GM21717 (cell line): ENCODE measurements at regions not wholly inside any gene's neighbourhood (a gene's known extent, or its start where the extent isn't known, plus 50 kb on each side); places are given as distances from the start of the nearest gene placed in this dataset.
"Not testable (repeated sequence)": the region's sequence is repeated elsewhere in the genome, so short reads cannot be mapped to it uniquely, and the experiment has no call there.

Source experiments
- ATAC-seq: cut with Tn5 transposase; IDR thresholded peaks from one replicate; pipeline ENCODE4 v1.9.1; 2021; ENCODE audit warnings: mild to moderate bottlenecking, moderate library complexity; ENCODE audit not compliant: unreplicated experiment

DNA sequence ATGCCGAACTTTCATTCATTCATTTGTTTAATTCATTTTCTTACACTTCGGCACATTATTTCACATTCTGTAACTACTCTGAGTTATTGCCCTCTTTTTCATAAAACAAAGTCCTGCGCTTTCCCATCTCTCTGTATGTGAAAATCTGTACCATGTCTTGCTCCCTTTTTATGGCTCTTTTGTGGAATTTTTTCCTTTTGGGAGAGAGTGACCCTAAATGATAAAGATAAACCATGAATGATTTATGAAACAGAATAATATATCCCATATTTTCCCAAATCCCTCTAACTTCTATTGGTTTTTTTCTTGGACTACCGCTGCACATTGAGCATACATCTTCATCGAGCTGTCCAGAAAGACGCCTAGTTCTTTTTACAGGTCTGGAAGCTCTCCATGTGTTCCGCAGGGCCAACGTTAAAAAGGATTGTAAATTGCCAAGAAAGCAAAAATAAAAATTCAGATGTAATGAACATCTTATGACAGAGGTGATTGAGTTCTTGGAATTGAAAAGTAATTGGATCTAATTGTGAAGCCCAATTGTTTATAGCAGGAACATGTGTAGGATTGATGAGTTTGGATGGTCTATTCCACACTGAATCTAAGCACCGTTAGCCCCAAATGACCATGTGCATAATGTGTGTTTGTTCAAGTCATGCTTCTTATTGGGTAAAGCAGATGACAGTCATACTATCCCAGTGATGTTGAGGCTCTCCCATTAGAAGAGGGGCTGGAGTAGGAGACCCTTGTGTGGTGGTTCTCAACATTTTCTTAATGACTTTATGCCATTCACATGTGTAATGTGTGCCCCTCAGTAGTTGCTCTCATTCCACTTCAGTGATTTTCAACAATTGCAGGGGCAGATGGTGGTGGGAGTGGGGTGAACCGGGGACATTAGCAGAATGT is 378.9 kb downstream of the DLEU7 start:
- no peak for ATAC-seq

DNA sequence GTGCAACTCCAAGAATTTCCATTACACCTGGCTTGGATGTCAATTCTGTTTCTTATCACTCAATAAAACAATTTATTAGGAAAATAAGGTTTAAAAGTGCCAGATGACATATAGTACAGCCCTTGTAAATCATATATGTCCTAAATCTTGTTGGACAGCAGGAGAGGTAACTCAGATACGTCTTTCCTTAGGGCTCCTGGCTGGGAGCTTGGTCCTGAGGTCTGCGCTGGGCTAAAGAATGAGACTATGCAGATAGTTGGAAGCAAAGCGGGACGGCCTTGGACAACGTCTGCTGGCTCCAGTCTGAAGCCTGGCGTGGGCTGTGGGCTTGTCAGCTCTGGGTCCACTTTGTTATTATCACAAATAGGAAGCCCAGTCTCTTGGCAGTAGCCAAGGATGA is 377.0 kb downstream of the DLEU7 start:
- ATAC-seq: no peak

DNA sequence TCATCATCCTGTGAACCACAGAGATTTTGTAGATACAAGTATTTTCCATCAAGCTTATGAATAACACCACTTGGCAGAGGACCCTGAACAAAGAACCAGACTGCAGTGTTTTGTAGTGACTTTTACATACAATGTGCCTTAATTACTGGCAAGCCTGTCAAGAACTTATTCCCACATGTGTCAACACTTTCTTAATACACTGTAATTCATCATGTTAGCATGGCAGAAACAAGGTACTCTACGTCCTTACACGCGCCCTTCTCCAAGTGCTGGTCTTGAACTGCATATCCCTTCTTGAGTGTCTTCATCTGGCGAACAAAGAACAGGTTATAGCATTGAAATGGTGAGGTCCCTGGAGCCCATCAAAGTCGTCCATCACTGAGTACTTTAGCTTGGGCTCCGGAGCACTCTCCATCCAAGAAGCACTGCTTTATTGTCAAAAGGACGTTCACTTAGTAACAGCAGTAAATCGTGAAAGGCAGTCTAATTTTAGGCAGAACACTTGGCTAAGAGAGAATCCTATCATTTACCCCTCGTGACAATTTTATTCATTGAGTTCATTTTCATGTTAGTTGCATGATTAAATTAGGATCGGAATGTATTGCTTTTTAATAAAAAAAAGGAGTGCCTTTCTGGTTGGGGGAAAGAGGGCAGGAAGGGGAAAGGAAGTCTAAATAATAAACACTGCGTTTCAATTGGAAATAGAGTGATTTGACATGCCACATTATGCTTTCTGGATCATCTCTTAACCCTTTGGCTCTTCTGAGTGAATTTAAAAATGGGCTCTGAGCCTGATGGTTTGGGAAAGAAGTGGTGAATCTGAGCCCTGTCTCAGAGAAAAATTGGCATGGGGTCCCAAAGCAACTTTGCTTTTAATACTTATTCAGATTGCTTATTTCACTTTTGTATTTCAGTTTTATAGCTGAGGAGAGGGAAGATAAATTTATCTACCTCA is 376.1 kb downstream of the DLEU7 start:
- ATAC-seq: no peak

DNA sequence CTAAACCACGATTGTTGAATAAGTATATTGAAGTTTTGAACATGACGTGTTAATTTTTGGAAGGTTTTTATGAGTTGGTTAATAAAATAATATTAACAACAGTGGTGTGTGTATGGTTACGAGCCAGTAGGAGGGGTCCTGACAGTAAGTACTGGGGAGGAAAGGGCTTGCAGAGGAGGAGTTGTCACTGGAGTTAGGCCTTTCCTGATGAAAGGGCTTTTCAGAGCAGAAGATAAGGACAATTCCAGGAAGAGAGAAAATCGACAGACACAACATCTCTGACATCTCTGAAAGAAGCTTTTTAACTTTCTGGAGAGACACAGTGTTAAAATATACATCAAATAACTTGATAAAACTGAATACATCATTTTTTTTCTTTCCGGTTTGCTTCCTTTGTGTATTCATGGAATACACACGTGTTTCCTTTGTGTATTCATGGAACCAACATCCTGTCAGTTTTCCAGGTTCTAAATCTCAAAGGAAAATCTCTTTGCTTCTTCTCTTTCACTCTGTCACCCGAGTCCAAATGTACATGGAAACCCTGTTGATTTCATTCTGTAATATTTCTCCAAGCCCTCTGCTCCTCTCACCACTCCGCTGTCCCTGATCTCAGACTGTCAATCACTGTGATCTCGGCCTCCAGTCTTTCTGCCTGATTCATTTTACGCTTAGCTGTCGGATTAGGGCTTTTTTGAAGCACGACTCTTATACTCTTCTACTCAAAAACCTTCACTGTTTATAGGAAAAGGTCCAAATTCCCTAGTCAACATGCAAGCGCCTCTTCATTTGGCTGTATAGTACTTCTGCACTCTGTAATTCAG is 374.4 kb downstream of the DLEU7 start:
- ATAC-seq: no peak

DNA sequence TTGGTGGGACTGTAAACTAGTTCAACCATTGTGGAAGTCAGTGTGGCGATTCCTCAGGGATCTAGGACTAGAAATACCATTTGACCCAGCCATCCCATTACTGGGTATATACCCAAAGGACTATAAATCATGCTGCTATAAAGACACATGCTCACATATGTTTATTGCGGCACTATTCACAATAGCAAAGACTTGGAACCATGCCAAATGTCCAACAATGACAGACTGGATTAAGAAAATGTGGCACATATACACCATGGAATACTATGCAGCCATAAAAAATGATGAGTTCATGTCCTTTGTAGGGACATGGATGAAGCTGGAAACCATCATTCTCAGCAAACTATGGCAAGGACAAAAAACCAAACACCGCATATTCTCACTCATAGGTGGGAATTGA is 370.4 kb downstream of the DLEU7 start:
- ATAC-seq: not testable (repeated sequence)

DNA sequence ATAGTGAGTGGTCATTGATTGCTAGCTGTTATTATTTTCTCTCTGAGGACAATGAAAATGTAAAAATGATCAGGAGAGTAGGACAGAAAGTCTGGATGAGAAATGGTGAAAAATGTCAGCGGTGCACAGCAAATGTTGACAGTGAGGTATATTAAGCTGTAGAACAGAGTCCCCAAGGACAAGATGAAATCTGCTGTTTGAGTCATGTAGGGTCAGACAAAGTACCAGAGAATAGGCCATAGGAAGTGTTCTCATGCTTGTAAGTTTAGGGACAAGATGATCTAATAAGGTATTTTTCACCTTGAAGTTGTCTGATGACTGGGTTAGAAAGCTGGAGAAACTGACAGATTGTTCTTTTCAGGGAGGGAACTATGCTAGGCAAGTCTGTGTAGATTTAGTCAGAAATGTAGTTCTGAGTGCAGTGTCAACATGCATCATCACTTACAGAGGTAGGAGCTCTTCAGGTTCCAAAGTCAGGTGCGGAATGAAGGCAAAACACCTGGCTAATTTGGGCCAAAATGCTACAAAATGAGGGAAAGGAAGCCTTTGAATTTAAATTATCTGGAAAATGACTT is 369.3 kb downstream of the DLEU7 start:
- no peak for ATAC-seq

DNA sequence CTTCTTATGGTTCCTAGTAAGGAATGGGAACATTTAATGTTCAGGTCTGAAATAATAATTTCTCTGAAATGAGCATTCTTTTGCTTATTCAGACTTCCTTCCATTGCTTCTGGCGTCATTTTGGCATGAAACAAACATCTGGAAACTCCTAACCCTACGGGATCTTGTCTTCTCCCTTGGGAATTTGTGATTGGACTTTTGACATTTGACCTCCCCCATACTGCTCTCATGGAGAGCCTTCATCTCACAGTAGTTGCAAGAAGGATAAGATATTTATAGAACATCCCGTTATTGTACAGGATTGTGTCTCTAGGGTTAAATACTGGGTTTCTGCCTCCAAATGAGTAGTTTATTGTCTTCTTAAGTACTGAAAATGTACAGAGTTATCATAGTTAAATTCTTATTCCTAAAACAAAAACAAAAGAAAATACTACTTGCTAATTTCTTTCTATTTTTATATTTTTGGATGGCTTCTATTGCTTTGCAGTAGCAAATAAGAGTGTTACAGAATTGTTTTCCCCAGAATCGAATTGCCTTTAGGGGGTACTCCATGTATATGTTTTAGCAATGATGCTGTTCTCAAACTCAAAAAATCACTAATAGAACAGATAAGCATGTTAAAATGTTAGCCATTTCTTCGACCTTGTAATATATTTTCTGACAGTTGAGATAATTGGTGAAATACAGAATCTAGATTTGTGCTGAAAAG is 366.8 kb downstream of the DLEU7 start:
- ATAC-seq: no peak

DNA sequence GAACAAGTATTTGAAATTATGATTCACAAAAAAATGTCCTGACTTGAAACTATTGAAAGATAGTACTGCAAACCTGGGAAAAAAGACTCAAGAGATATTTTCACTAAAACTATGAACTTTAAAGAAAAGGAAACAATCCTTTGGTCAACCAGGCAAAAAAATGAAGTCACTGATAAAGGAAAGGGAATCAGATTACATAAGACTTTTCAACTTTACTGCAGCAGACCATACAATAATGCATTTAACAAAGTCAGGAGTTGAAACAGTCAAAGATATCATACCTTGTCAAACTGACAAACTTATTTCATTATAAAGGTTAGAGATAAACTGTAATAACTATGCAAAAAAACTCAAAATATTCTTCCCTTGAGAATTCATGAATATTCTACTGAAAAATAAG is 361.6 kb downstream of the DLEU7 start:
- ATAC-seq: no peak

DNA sequence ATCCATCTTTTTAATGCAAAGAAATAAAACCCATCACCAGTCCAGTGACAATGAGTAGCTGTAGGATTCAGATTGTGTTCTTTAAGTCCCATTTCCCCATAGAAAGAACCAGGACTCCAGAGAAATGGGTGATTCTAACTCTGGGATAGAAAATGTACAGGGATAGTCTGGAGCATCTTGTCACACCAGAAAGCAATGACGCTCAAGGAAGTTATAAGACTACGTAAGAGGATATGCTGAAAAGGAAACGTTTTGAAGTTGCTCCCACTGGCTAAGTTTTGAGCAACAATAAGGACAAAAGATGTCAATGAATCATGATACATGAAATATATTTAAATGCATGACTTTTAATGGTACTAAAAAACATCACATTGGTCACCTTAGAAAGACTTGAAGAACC is 360.1 kb downstream of the DLEU7 start:
- no peak for ATAC-seq

DNA sequence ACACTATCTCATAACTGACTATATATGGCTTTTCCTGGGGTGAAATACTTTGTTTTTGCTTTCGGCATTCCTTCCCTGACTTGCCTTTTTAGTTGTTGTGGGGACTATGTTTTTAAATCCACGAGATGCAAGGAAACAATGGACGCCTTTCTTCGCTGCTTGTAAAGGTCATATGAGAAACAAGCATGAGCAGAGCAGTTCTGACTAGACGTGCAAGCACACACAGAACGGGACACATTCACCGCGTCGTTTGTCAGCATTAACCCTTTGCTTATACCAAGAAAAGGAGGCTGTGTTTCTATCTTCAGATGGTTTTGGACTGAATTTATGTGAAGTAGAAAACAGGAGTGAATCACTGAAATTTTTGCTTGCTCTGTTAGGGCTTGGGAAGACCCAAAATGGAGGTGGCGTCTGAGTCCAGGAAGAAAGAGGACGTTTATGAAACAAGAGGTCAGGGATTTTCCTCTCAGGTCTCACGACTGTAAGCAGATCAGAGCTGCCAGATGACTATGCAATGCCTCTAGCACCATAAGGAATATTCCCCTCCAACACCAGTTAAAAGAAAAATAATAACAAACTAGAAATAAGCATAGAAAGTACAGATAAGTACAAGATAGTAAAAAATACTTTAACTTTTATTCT is 358.9 kb downstream of the DLEU7 start:
- ATAC-seq: no peak

DNA sequence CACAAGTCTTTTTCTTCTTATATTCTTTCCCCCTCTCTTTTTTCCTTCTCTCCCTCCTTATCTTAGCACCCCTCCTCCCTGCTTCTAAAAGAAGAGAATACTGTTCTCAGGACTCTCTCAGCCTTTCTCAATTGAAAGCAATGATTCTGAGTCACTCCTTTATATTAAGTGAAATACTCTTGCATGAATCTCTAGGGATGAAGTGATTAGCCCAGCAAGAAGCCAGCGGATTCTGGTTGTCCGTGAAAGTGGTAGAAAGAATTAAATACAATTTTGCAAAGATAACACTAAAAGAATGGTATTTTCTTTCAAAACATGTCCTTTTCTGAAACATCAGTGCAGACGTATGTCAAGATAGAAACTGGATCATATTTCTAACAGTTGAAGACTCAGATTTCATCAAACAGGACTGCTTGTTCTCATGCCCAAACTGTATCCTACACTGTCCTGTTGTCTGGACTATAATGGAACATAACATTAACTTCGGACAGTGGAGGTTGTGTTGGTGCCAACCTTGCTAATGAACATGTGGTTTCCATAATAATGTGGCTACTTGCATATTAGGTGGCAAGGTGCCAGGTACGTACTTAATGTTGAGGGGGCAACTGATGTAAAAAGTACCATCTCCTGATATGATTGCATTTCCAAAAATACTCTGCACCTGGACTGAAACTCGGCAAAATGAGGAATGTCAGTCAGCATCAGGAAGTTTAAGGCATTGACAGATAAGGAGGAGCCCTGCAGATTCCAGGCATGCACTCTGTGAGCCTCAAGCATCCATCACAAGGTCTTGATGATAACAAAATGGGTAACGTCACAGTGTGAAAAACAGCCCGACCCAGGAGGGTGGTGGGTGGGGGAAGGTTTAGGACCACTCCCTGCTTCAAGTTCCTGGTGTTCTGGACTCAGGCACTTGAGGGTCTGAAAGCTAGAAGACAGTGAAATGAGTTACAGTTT is 357.2 kb downstream of the DLEU7 start:
- no peak for ATAC-seq

DNA sequence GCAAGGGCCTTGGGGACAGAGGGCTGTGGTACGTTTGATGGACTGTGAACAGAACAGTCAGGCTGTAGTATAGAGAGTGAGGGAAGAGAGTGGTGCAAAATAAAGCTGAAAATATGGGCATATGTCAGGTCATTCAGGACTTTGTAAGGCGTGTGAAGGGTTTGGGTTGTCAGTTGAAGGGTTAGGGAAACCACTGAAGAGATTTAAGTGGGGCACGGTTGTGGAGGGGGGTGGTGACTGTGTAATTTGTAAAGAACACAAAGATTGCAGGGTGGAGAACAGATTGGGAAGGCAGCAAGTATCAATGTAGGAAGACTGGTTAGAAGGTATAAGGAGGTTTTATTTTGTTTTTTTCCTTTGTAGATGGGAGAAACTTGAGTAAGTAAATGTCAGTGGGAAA is 349.8 kb downstream of the DLEU7 start:
- no peak for ATAC-seq

DNA sequence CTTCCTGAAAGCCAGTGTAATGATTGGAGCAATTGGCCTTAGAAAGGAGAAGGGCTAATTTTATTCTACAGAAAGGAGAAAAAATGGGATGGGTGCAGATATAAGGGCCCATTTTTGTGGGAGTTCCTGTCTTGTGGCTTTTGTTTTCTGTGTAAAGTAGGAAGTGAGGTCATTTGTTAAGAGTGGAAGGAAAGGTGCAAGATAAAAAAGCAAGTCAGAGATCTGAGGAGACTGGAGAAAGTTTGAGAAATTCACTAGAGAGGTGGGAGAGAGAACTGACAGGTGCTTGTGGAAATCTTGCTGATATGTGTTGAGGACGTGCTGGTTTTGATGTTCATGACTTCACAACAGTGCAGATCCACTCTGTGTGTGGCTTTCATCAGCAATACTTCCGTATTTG is 349.4 kb downstream of the DLEU7 start:
- no peak for ATAC-seq

DNA sequence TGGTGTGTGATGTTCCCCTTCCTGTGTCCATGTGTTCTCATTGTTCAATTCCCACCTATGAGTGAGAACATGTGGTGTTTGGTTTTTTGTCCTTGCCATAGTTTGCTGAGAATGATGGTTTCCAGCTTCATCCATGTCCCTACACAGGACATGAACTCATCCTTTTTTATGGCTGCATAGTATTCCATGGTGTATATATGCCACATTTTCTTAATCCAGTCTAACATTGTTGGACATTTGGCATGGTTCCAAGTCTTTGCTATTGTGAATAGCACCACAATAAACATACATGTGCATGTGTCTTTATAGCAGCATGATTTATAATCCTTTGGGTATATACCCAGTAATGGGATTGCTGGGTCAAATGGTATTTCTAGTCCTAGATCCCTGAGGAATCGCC is 340.3 kb downstream of the DLEU7 start:
- ATAC-seq: not testable (repeated sequence)

DNA sequence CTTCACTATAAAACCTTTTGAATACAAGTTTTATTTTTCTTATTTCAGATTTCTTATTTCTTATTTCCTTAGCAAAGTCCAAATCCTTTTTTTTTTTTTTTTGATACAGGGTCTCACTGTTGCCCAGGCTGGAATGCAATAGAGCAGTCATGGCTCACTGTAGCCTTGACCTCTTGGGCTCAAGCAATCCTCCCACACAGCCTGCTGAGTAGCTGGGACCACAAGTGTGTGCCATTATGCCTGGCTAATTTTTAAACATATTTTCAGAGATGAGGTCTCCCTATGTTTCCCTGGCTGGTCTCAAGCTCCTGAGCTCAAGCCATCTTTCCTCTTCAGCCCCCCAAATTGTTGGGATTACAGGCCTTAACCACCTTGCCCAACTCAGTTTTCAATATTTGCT is 334.3 kb downstream of the DLEU7 start:
- no peak for ATAC-seq

DNA sequence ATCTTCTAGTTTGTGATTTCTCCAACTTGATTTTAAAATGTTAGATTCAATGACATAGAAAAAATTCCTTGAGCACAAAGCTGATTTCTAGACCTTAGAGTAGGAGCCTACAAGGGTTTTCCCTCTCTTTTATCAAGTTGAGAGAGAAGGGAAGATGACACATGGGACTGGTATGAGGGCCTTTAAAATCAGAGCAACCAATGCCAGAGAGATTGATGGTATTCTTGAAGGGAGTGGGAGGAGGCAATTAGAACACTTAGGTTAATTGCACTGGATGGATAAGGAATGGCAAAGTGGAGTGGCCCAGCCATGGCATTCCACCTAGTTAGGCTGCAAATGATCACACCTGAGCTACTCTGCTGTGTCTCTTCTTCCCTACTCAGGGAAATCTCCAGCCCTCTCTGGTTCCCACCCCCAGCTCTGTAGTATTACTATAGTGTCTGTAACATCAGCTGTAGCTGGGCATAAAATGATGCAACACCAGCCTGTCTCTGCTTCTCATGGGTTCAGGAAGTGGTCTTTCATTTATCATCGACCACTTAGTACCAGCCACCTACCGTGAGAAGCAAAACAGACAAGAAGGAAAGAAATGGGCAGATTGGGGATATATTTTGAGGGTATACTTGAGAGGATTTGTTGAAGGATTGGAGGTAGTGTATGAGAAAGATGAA is 333.6 kb downstream of the DLEU7 start:
- no peak for ATAC-seq

DNA sequence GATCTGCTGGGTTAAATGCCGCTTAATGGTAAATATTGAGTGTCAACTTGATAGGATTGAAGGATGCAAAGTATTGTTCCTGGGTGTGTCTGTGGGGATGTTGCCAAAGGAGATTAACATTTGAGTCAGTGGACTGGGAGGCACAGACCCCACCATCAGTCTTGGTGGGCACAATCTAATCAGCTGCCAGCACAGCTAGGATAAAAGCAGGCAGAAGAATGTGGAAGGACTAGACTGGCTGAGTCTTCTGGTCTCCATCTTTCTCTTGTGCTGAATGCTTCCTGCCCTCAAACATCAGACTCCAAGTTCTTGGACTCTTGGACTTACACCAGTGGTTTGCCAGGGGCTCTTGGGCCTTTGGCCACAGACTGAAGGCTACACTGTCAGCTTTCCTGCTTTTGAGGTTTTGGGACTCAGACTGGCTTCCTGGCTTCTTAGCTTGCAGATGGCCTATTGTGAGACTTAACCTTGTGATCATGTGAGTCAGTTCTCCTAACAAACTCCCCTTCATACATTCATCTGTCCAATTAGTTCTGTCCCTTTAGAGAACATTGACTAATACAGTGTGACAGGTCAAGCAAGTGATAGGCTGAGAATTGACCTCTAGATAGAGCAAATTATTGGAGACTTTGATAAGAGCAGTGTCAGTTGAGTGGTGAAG is 332.5 kb downstream of the DLEU7 start:
- not testable (repeated sequence) for ATAC-seq
